MM.1S (cell line): ENCODE measurements at regions not wholly inside any gene's neighbourhood (a gene's known extent, or its start where the extent isn't known, plus 50 kb on each side); places are given as distances from the start of the nearest gene placed in this dataset.

Experiments
- DNase-seq: peaks from one replicate; pipeline ENCODE4 v3.0.0-alpha.2; 2015
- H2AFZ ChIP-seq: fragments of 300-600 bp; sonication (generic); 2 replicates; pipeline ENCODE4 v1.6.0; 2016; ENCODE audit warnings: antibody characterized with exemption, low read length
- H3F3A ChIP-seq: fragments of 300-600 bp; sonication (generic); 2 replicates; pipeline ENCODE4 v1.6.1; 2016; ENCODE audit warnings: mild to moderate bottlenecking, antibody characterized with exemption, low read length, moderate library complexity, mixed read lengths; ENCODE audit not compliant: insufficient read depth
- H3K27ac ChIP-seq: fragments of 300-600 bp; sonication (generic); 2 replicates; pipeline ENCODE4 v1.5.1; 2016; ENCODE audit warnings: mild to moderate bottlenecking, low read length
- H3K27me3 ChIP-seq: fragments of 300-600 bp; sonication (generic); replicated peaks from 2 replicates; pipeline ENCODE4 v1.6.0; 2016; ENCODE audit warnings: low read length; ENCODE audit not compliant: insufficient read depth
- H3K36me3 ChIP-seq: fragments of 300-600 bp; sonication (generic); replicated peaks from 2 replicates; pipeline ENCODE4 v1.6.1; 2016; ENCODE audit warnings: mild to moderate bottlenecking, low read length, mixed read lengths; ENCODE audit not compliant: insufficient read depth
- H3K4me1 ChIP-seq: fragments of 300-600 bp; sonication (generic); 2 replicates; pipeline ENCODE4 v1.6.1; 2016; ENCODE audit warnings: low read length, mixed read lengths
- H3K4me2 ChIP-seq: fragments of 300-600 bp; sonication (generic); 2 replicates; pipeline ENCODE4 v1.6.0; 2016; ENCODE audit warnings: low read depth, low read length
- H3K4me3 ChIP-seq: fragments of 300-600 bp; sonication (generic); 2 replicates; pipeline ENCODE4 v1.5.1; 2016; ENCODE audit warnings: low read length, mixed read lengths
- H3K79me2 ChIP-seq: fragments of 300-600 bp; sonication (generic); 2 replicates; pipeline ENCODE4 v1.6.1; 2016; ENCODE audit warnings: mixed run types, low read length, mixed read lengths
- H3K9ac ChIP-seq: fragments of 300-600 bp; sonication (generic); 2 replicates; pipeline ENCODE4 v1.6.1; 2016; ENCODE audit warnings: low read length, mixed read lengths
- H3K9me2 ChIP-seq: fragments of 300-600 bp; sonication (generic); replicated peaks from 2 replicates; pipeline ENCODE4 v1.6.1; 2016; ENCODE audit warnings: mild to moderate bottlenecking, low read length, mixed read lengths; ENCODE audit not compliant: insufficient read depth
- H3K9me3 ChIP-seq: fragments of 300-600 bp; sonication (generic); replicated peaks from 2 replicates; pipeline ENCODE4 v1.6.1; 2016; ENCODE audit warnings: mild to moderate bottlenecking, low read length, mixed read lengths; ENCODE audit not compliant: insufficient read depth
- H4K20me1 ChIP-seq: fragments of 300-600 bp; sonication (generic); 2 replicates; pipeline ENCODE4 v1.6.1; 2016; ENCODE audit warnings: mild to moderate bottlenecking, low read length, moderate library complexity, mixed read lengths; ENCODE audit not compliant: insufficient read depth
- EZH2 ChIP-seq: fragments of 300-600 bp; sonication (generic); optimal IDR thresholded peaks from 2 replicates; pipeline ENCODE3; 2017; ENCODE audit warnings: low read depth, mild to moderate bottlenecking, antibody characterized with exemption, low read length, mixed read lengths
- EZH2phosphoT487 ChIP-seq: fragments of 300-600 bp; sonication (generic); IDR thresholded peaks from 2 replicates; pipeline ENCODE4 v1.6.1; 2018; ENCODE audit warnings: antibody characterized with exemption, low read length
- TF ChIP-seq, protein P1 (sequence below): fragments of 300-600 bp; sonication (generic); IDR thresholded peaks from 2 replicates; pipeline ENCODE4 v1.5.1; 2016; ENCODE audit warnings: antibody characterized with exemption, low read length, mixed read lengths

GRCh38 chr5:14034963-14035362, 90.5 kb upstream of the DNAH5 start:
- H2AFZ ChIP-seq = no peak overlapping the region

DNA sequence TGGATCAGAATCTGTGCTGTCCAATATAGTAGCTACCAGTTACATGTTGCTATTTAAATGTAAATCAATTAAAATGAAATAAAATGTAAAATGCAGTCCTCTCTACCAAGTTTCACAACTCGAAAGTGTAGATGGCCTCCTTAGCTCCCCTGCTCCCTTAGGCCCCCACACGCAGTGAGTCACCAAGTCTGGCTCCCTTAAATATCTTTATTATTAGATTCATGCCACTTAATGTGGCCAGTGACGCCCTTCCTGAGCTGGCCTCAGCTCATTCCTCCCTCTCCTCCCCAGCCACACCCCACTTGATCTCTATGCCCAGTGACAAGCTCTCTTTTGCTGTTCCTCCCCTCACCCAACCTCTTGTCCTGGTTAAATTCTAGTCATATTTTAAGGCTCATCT, 88.4 kb upstream of the DNAH5 start:
- no peaks in the 10 kb centered on the region for H3K9me3 ChIP-seq
- no peaks in the 10 kb centered on the region for H3F3A ChIP-seq
- no peak overlapping the region for H3K4me3 ChIP-seq
- H3K27ac ChIP-seq = no peak overlapping the region
- H4K20me1 ChIP-seq = no peaks in the 10 kb centered on the region
- no peak overlapping the region for H3K4me2 ChIP-seq
- no peaks in the 10 kb centered on the region for H3K36me3 ChIP-seq
- no peak overlapping the region for H3K9ac ChIP-seq
- no peaks in the 10 kb centered on the region for H3K79me2 ChIP-seq
- no peaks in the 10 kb centered on the region for H3K4me1 ChIP-seq
- DNase-seq = no peak
- TF ChIP-seq EZH2phosphoT487 = no peak
- no peak for TF ChIP-seq EZH2
- TF ChIP-seq, protein P1, sequence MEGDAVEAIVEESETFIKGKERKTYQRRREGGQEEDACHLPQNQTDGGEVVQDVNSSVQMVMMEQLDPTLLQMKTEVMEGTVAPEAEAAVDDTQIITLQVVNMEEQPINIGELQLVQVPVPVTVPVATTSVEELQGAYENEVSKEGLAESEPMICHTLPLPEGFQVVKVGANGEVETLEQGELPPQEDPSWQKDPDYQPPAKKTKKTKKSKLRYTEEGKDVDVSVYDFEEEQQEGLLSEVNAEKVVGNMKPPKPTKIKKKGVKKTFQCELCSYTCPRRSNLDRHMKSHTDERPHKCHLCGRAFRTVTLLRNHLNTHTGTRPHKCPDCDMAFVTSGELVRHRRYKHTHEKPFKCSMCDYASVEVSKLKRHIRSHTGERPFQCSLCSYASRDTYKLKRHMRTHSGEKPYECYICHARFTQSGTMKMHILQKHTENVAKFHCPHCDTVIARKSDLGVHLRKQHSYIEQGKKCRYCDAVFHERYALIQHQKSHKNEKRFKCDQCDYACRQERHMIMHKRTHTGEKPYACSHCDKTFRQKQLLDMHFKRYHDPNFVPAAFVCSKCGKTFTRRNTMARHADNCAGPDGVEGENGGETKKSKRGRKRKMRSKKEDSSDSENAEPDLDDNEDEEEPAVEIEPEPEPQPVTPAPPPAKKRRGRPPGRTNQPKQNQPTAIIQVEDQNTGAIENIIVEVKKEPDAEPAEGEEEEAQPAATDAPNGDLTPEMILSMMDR = no peak
- no peak overlapping the region for H2AFZ ChIP-seq
- H3K9me2 ChIP-seq = no peaks in the 10 kb centered on the region
- H3K27me3 ChIP-seq = no peaks in the 10 kb centered on the region

More at GRCh38 chr5:14034963-14035362, 90.5 kb upstream of the DNAH5 start:
- no peak overlapping the region for H3K27ac ChIP-seq
- no peaks in the 10 kb centered on the region for H3K9me2 ChIP-seq
- no peaks in the 10 kb centered on the region for H3K4me1 ChIP-seq
- no peaks in the 10 kb centered on the region for H3K79me2 ChIP-seq
- H4K20me1 ChIP-seq = no peaks in the 10 kb centered on the region
- no peaks in the 10 kb centered on the region for H3F3A ChIP-seq
- TF ChIP-seq EZH2phosphoT487 = no peak
- TF ChIP-seq EZH2 = no peak
- TF ChIP-seq, protein P1 = no peak
- H3K27me3 ChIP-seq = no peaks in the 10 kb centered on the region
- no peak overlapping the region for H3K4me2 ChIP-seq
- no peaks in the 10 kb centered on the region for H3K9me3 ChIP-seq
- H3K36me3 ChIP-seq = no peaks in the 10 kb centered on the region
- no peak overlapping the region for H3K9ac ChIP-seq
- no peak for DNase-seq
- H3K4me3 ChIP-seq = no peak overlapping the region

GRCh38 chr5:14028938-14029584, 84.6 kb upstream of the DNAH5 start:
- Histone ChIP-seq H3K9ac (no peak overlapping the region), H3F3A (no peaks in the 10 kb centered on the region), H3K9me3 (no peaks in the 10 kb centered on the region), H3K36me3 (no peaks in the 10 kb centered on the region), H3K4me2 (no peak overlapping the region), H3K4me1 (no peaks in the 10 kb centered on the region), H3K4me3 (no peak overlapping the region), H4K20me1 (no peaks in the 10 kb centered on the region), H2AFZ (no peak overlapping the region), H3K9me2 (no peaks in the 10 kb centered on the region), H3K79me2 (no peaks in the 10 kb centered on the region), H3K27me3 (no peaks in the 10 kb centered on the region), H3K27ac (no peak overlapping the region)
- DNase-seq = no peak
- TF ChIP-seq EZH2phosphoT487 = no peak
- TF ChIP-seq, protein P1 = no peak
- TF ChIP-seq EZH2 = no peak
